ENCODE measurements at regions not wholly inside any gene's neighbourhood (a gene's known extent, or its start where the extent isn't known, plus 50 kb on each side); places are given as distances from the start of the nearest gene placed in this dataset.

- TF ChIP-seq POLR2A (IDR thresholded peaks at IDR 0.05), result no peak
- no peak for TF ChIP-seq CTCF (IDR thresholded peaks at IDR 0.05)
Measured at GRCh38 chr7:33700001-33700899, 205.1 kb upstream of the BMPER start.
